Esophagus muscularis mucosa (tissue), 4 donors: ENCODE measurements at regions not wholly inside any gene's neighbourhood (a gene's known extent, or its start where the extent isn't known, plus 50 kb on each side); places are given as distances from the start of the nearest gene placed in this dataset.

ENCODE experiments used
- DNase-seq: peaks from one replicate; pipeline ENCODE4 v3.0.0-alpha.2; 2017; ENCODE audit errors: extremely low spot score
- H3K27ac ChIP-seq, 4 donors: fragments of 200-600 bp; sonication (generic); replicated peaks in 1 of 4; 1 replicate in 3 of 4; 2 replicates in 1 of 4; pipeline ENCODE4 v1.5.1; 2016 to 2019; ENCODE audit warnings: mild to moderate bottlenecking in 1 of 4
- H3K27me3 ChIP-seq, 4 donors: fragments of 200-600 bp; sonication (generic); one replicate each; pipeline versions ENCODE4 v1.5.1 to v1.6.0; 2016 to 2019
- H3K36me3 ChIP-seq, 4 donors: fragments of 200-600 bp; sonication (generic); one replicate each; pipeline ENCODE4 v1.5.1; 2016 to 2019
- H3K4me1 ChIP-seq, 4 donors: fragments of 200-600 bp; sonication (generic); one replicate each; pipeline ENCODE4 v1.5.1; 2016 to 2019
- H3K4me3 ChIP-seq, 4 donors: fragments of 200-600 bp; sonication (generic); 1 replicate in 2 of 4; 2 replicates in 2 of 4; pipeline ENCODE4 v1.5.1; 2016 to 2019; ENCODE audit warnings: mild to moderate bottlenecking in 4 of 4, moderate library complexity in 1 of 4
- H3K9me3 ChIP-seq, 4 donors: fragments of 200-600 bp; sonication (generic); 1 replicate in 3 of 4; 2 replicates in 1 of 4; pipeline ENCODE4 v1.5.1; 2016 to 2019
- EP300 ChIP-seq: sonication (generic); formaldehyde crosslinking; IDR thresholded peaks from one replicate; pipeline ENCODE4 v1.6.1; 2017; ENCODE audit warnings: antibody characterized with exemption
- POLR2A ChIP-seq: fragments of 450-650 bp; IDR thresholded peaks from one replicate; pipeline ENCODE4 v1.6.1; 2017; ENCODE audit warnings: antibody characterized with exemption, moderate library complexity, mild to moderate bottlenecking, low read depth
- POLR2AphosphoS5 ChIP-seq, 2 donors: sonication (generic); formaldehyde crosslinking; IDR thresholded peaks; one replicate each; pipeline ENCODE4 v1.6.1; 2017; ENCODE audit warnings: antibody characterized with exemption in 2 of 2
- WGBS: methylation state at CpG from one replicate; pipeline ENCODE4 v1.1.5; 2018; 5-methylcytosine and 5-hydroxymethylcytosine counted together
- intact Hi-C: fragments of 100-400 bp; cut with DNase I; formaldehyde crosslinking; loops from one replicate; pipeline ENCODE4 v1.15.1; 2023
- TF ChIP-seq, protein P1 (sequence below), 3 experiments: fragments of 200-600 bp in 2 of 3; fragments of 450-650 bp in 1 of 3; sonication (generic) in 2 of 3; IDR thresholded peaks; one replicate each; pipeline ENCODE4 v1.5.1; 2017 to 2019; ENCODE audit warnings: antibody characterized with exemption in 3 of 3, mild to moderate bottlenecking in 2 of 3, moderate library complexity in 1 of 3

DNA sequence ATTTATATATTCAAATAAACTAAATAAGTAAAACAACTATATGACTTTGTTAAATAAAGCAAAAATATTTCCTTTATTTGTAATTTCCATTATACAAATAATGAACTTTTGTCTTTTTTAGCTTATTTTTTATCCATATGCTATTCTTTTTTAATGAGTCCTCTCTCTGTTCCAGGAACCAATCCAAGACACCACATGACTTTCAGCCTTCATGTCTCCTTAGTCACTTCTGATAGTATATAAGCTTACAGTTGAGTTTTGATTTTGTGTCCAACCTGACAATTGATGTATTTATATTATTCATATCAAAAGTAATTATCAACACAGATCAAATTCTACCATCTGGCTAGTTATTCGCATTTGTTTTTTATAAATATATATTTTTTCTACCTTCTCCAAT lies 582.3 kb upstream of the GJE1 start:
- no peak for DNase-seq
- no peaks in the 10 kb centered on the region for H3K36me3 ChIP-seq
- no peaks in the 10 kb centered on the region for H3K27me3 ChIP-seq
- TF ChIP-seq POLR2AphosphoS5 (IDR thresholded peaks at IDR 0.05) = no peak
- no peak for TF ChIP-seq POLR2A
- TF ChIP-seq, protein P1, sequence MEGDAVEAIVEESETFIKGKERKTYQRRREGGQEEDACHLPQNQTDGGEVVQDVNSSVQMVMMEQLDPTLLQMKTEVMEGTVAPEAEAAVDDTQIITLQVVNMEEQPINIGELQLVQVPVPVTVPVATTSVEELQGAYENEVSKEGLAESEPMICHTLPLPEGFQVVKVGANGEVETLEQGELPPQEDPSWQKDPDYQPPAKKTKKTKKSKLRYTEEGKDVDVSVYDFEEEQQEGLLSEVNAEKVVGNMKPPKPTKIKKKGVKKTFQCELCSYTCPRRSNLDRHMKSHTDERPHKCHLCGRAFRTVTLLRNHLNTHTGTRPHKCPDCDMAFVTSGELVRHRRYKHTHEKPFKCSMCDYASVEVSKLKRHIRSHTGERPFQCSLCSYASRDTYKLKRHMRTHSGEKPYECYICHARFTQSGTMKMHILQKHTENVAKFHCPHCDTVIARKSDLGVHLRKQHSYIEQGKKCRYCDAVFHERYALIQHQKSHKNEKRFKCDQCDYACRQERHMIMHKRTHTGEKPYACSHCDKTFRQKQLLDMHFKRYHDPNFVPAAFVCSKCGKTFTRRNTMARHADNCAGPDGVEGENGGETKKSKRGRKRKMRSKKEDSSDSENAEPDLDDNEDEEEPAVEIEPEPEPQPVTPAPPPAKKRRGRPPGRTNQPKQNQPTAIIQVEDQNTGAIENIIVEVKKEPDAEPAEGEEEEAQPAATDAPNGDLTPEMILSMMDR (IDR thresholded peaks at IDR 0.05) = no peak
- no peak for TF ChIP-seq EP300
- intact Hi-C loops = no loop called here
- WGBS = 86% methylated on average over 1 of the region's 1 CpG
- H3K27ac ChIP-seq = no peak overlapping the region
- no peaks in the 10 kb centered on the region for H3K4me1 ChIP-seq
- H3K4me3 ChIP-seq = no peak overlapping the region
- peaks cover 0 to 4% (median 0%) of the 10 kb centered on the region in 4 donors for H3K9me3 ChIP-seq

DNA sequence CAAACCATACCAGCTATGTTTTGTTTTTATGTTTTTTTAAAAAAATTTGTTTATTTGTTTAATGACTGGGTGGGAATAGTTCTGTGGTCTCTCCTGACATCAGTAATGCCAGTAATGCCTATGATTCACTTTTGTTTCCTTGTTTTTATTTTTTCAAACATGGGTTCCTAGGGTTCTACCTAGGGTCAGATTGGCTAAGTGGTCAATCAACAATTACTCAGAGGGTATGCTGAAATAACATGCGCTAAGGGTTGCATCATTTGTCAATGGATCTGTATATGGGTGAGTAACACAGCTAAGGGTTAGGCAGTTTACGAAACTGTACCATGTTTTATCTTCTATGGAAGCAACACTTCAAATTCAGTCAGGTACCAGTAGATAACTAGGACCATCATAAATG lies 583.8 kb upstream of the GJE1 start:
- Histone ChIP-seq H3K9me3 (peaks cover 0 to 4% (median 2%) of the 10 kb centered on the region in 4 donors), H3K4me1 (no peaks in the 10 kb centered on the region), H3K4me3 (no peak overlapping the region), H3K27me3 (no peaks in the 10 kb centered on the region), H3K27ac (no peak overlapping the region), H3K36me3 (no peaks in the 10 kb centered on the region)
- WGBS = 66% methylated on average over 2 of the region's 2 CpGs
- no peak for DNase-seq
- TF ChIP-seq POLR2AphosphoS5 (IDR thresholded peaks at IDR 0.05) = no peak
- no peak for TF ChIP-seq EP300
- TF ChIP-seq, protein P1 (IDR thresholded peaks at IDR 0.05) = no peak
- no peak for TF ChIP-seq POLR2A
- intact Hi-C loops = no loop called here

DNA sequence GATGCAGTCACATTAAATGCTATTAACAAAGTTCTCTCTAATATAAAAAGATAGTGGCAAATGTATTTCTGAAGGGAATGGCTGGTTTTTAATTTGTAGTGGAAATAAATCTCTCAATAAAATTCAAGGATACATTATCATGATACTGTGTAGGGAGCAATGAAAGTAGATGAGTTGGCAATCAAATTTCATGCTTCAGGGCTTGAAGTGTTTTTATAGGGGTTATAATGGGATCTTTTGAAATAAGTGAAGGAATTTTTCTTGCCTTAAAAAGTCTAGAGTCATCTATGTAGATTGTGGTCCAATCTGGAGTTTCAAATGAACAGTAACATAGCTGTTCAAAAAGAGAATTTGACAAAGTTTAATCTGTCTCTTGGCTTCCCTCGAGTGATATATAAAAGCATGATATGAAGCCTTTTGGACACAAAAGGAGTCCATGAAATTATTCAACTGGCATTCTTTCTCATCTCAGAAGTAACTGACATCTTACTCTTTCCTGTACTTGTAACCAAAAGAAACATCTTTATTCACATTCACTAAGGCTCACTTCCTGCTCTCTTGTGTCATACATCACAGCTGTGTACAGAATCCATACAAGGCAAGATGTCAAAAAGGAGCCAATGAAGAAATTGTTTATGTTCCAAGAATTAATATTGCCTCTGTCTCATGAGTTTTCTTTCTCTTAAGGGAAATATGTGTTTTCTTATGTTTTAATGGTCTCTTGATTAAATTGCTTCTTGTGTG lies 591.0 kb upstream of the GJE1 start:
- Histone ChIP-seq H3K27me3 (no peaks in the 10 kb centered on the region), H3K36me3 (no peaks in the 10 kb centered on the region), H3K27ac (no peak overlapping the region), H3K4me1 (no peaks in the 10 kb centered on the region), H3K4me3 (no peak overlapping the region), H3K9me3 (peaks cover 0 to 4% (median 0%) of the 10 kb centered on the region in 4 donors)
- intact Hi-C loops = no loop called here
- DNase-seq = no peak
- TF ChIP-seq POLR2A (no peak), POLR2AphosphoS5 (IDR thresholded peaks at IDR 0.05) (no peak), EP300 (no peak)
- TF ChIP-seq, protein P1 (IDR thresholded peaks at IDR 0.05) = no peak
- WGBS = 32% methylated on average over 1 of the region's 1 CpG

DNA sequence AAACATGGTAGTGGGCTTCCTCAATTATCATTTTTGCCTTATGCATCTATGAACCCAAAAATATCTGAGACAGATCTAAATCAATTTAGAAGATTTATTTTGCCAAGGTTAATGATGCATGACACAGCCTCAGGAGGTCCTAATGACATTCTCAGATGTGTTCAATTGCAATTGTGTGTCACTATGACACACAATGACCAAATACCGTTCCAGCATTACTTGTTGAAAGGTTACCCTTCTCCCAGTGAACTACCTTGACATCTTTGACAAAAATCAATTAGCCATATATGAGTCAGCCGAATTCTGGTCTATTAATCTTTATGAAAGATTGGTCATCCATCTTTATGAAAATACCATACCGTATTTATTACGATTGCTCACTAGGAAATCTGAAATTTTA lies 592.5 kb upstream of the GJE1 start:
- intact Hi-C loops = no loop called here
- TF ChIP-seq POLR2AphosphoS5 (IDR thresholded peaks at IDR 0.05) (no peak), POLR2A (no peak), EP300 (no peak)
- TF ChIP-seq, protein P1 (IDR thresholded peaks at IDR 0.05) = no peak
- Histone ChIP-seq H3K36me3 (no peaks in the 10 kb centered on the region), H3K4me1 (no peaks in the 10 kb centered on the region), H3K27ac (no peak overlapping the region), H3K9me3 (peaks cover 0 to 1% (median 0%) of the 10 kb centered on the region in 4 donors), H3K4me3 (no peak overlapping the region), H3K27me3 (no peaks in the 10 kb centered on the region)
- WGBS = 80% methylated on average over 4 of the region's 4 CpGs
- no peak for DNase-seq

DNA sequence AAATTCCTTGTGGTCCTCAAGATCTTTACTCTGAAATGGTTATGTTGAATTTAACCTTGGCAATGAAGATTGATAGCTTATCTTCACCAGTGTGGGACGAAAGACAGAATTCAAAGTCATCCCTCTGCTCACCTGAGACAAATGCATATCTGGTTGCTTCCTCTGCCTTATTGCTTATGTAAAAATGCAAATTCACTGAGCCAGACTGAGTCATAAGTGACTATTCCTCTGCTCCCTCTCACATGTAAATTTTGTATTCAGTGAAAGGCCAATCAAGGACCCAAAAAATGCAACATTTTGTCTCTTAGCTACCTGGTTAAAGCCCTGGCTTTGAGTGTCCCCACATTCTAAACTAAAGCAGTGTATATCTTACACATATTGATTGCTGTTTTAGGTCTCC lies 593.1 kb upstream of the GJE1 start:
- H3K4me1 ChIP-seq = no peaks in the 10 kb centered on the region
- no peak overlapping the region for H3K27ac ChIP-seq
- DNase-seq = no peak
- H3K27me3 ChIP-seq = no peaks in the 10 kb centered on the region
- intact Hi-C loops = no loop called here
- H3K4me3 ChIP-seq = no peak overlapping the region
- H3K36me3 ChIP-seq = no peaks in the 10 kb centered on the region
- H3K9me3 ChIP-seq = no peaks in the 10 kb centered on the region
- TF ChIP-seq EP300 (no peak), POLR2AphosphoS5 (IDR thresholded peaks at IDR 0.05) (no peak), POLR2A (no peak)
- TF ChIP-seq, protein P1 (IDR thresholded peaks at IDR 0.05) = no peak
- 91% methylated on average over 1 of the region's 1 CpG for WGBS
